Pancreas (tissue), 10 donors: ENCODE measurements at regions not wholly inside any gene's neighbourhood (a gene's known extent, or its start where the extent isn't known, plus 50 kb on each side); places are given as distances from the start of the nearest gene placed in this dataset.

ENCODE experiments used
- ATAC-seq, 4 donors: fragments of 200-7000 bp; cut with Tn5 transposase; one replicate each; pipeline versions ENCODE4 v1.8.0 to v1.9.1; 2020; ENCODE audit warnings: mild to moderate bottlenecking in 4 of 4, moderate library complexity in 4 of 4
- DNase-seq, 6 donors: peaks; one replicate each; pipeline ENCODE4 v3.0.0-alpha.2; 2020
- FAIRE-seq: peaks from 2 replicates; lab custom pipeline; 2012; peaks lifted over from hg19 to GRCh38; lab: Jason Lieb, UNC
- H3K27ac ChIP-seq, 4 donors: fragments of 200-600 bp; sonication (generic); 1 replicate in 3 of 4; 2 replicates in 1 of 4; pipeline versions ENCODE4 v1.5.0 to v1.8.0; 2020
- H3K27me3 ChIP-seq, 4 donors: fragments of 200-600 bp; one replicate each; pipeline ENCODE4 v1.8.0; 2021
- H3K36me3 ChIP-seq, 3 donors: fragments of 200-600 bp; sonication (generic) in 1 of 3; one replicate each; pipeline versions ENCODE4 v1.5.0 to v1.8.0; 2020 to 2021
- H3K4me1 ChIP-seq, 3 donors: fragments of 200-600 bp; one replicate each; pipeline ENCODE4 v1.8.0; 2021
- H3K4me3 ChIP-seq, 4 donors: fragments of 200-600 bp; sonication (generic) in 2 of 4; one replicate each; pipeline versions ENCODE4 v1.5.0 to v1.8.0; 2020 to 2021
- H3K9me3 ChIP-seq, 4 donors: fragments of 200-600 bp; one replicate each; pipeline ENCODE4 v1.8.0; 2021
- WGBS, 2 donors: extraction: QIAGEN DNeasy Blood & Tissue Kit; methylation state at CpG; one replicate each; pipeline ENCODE4 v1.1.7; 2013; 5-methylcytosine and 5-hydroxymethylcytosine counted together
- intact Hi-C, 3 donors: fragments of 100-400 bp; cut with DNase I; formaldehyde crosslinking; loops; one replicate each; pipeline versions ENCODE4 v1.11.1 to v1.14.2; 2022
- TF ChIP-seq, protein P1 (sequence below), 4 donors: fragments of 200-600 bp; sonication (generic) in 3 of 4; IDR thresholded peaks; one replicate each; pipeline versions ENCODE4 v1.5.0 to v1.8.0; 2021; ENCODE audit warnings: antibody characterized with exemption in 4 of 4
- donor health status: healthy with polysubstance abuse.
- donor health status: DM: no; HTN: no; CAD: no; lungs with moderate emphysema.
- donor health status: DM: no; HTN: no; CAD: no.
- donor health status: control.
- donor health status: control.
- donor health status: Bipolar disorder and iron deficiency.
- donor health status: DM: yes; HTN: yes; CAD: no.
- donor health status: DM: no; HTN: no; CAD: no.
- donor health status: DM: no; HTN: no; CAD: no.
- donor health status: DM: yes; HTN: yes; CAD: no.

DNA sequence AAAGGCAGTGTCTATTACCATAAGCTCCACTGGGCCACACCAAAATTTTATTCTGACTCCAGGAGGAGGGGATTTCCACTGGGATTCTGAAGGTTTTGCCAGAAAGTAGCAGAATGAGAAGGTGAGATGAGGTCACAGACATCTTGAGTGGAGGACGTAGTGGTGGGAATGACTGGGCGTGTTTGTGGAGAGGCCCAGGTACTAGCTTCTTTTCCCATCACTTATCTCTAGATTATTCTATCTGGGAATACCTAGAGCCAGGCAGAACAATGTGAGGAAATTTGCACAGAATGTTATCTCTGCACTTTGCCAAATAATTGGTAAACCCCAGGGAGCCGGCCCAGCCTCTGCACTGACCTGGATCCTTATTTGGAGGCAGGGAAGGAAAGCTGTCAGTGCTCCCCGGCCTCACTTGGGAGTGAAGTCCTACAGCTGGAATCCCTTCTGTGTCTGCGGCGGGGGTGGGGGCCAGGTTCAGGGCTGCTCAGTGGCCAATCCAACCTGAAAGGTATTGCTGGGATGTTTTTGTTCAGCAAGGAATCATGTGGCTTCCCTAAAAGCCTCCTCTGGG lies 129.4 kb downstream of the C12orf75 start:
- Histone ChIP-seq H3K4me3 (no peak overlapping the region), H3K27ac (no peak overlapping the region), H3K9me3 (no peaks in the 10 kb centered on the region), H3K36me3 (no peaks in the 10 kb centered on the region), H3K27me3 (no peaks in the 10 kb centered on the region), H3K4me1 (no peaks in the 10 kb centered on the region)
- DNase-seq, result no peak
- 61 to 64% methylated on average over 6 of the region's 6 CpGs for WGBS, 2 donors
- intact Hi-C loops, result no loop called here
- no peak for FAIRE-seq
- TF ChIP-seq, protein P1, sequence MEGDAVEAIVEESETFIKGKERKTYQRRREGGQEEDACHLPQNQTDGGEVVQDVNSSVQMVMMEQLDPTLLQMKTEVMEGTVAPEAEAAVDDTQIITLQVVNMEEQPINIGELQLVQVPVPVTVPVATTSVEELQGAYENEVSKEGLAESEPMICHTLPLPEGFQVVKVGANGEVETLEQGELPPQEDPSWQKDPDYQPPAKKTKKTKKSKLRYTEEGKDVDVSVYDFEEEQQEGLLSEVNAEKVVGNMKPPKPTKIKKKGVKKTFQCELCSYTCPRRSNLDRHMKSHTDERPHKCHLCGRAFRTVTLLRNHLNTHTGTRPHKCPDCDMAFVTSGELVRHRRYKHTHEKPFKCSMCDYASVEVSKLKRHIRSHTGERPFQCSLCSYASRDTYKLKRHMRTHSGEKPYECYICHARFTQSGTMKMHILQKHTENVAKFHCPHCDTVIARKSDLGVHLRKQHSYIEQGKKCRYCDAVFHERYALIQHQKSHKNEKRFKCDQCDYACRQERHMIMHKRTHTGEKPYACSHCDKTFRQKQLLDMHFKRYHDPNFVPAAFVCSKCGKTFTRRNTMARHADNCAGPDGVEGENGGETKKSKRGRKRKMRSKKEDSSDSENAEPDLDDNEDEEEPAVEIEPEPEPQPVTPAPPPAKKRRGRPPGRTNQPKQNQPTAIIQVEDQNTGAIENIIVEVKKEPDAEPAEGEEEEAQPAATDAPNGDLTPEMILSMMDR (IDR thresholded peaks at IDR 0.05), result no peak
- no peak for ATAC-seq

DNA sequence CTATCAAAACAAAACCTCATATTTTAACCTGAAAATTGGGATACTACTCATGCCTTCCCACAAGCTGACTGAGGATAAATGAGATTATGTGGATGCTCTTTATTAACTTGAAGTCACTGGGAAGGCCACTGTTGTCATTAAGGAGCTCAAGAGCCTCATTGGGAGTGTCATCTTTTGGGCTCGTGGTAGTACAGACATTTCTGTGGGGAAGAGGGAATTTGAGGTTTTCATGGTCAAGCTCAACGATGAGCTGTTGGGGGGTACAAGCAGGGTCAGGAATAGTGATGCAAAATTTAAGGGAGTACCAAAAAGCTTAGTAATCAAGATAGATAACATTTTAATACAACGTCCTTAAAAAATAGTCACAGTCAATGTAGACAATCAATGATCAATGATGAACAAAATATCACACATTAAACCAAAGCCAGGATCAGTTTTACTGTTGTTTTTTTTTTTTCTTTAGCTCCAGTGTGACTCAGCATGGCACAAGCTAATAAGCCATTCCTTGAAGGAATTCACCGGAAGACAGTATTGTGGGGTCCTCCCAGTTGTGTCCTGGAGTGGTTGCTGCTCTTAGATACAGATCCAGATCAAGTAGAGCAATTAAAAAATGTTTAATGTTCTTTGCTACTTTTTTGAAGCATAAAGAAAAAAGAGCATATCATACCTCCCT lies 130.9 kb downstream of the C12orf75 start:
- H3K27me3 ChIP-seq, result no peaks in the 10 kb centered on the region
- no peaks in the 10 kb centered on the region for H3K9me3 ChIP-seq
- DNase-seq (no peak), FAIRE-seq (no peak), ATAC-seq (no peak)
- H3K4me1 ChIP-seq, result no peaks in the 10 kb centered on the region
- intact Hi-C loops, result no loop called here
- H3K27ac ChIP-seq, result no peak overlapping the region
- TF ChIP-seq, protein P1 (IDR thresholded peaks at IDR 0.05), result no peak
- WGBS, 2 donors, result 66 to 74% methylated on average over 4 of the region's 4 CpGs
- no peaks in the 10 kb centered on the region for H3K36me3 ChIP-seq
- H3K4me3 ChIP-seq, result no peak overlapping the region

DNA sequence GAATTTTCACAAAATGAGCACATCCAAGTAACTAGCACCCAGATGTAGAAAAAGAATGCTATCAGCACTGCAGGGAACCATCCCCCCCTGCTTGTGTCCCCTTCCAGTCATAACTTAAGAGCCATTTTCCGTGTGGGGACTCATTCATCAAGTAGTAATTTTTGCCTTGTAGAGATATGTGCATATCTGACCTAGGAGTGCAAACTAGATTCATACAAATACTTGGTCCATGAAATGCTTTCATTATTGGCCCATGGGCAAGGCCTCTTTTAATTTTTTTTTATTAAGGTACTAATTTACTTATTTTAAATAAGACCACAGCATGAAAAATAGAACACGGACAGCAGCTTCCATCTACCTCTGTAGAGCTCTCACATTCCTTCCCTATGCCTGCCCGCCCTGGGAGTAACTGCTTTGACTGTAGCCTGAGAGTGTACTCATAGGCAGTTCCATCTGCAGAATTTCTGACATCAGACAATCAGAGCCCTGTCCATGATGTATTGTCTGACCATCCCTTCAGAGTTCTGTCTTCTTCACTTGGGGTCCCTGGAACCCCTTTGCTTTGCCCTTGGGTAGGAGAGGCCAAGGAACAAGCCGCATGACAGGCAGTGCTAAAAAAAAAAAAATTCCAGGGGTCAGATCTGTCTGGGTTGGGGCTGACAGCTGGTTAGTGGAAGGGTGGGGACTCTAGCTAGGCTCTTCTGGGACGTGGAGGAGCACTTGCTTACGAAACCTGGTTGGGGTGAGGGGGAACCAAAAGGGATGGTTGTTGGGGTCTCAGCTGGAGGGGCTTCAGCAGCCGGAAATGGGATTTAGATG lies 131.7 kb downstream of the C12orf75 start:
- H3K9me3 ChIP-seq, result no peaks in the 10 kb centered on the region
- DNase-seq (no peak), FAIRE-seq (no peak), ATAC-seq (no peak)
- no peaks in the 10 kb centered on the region for H3K4me1 ChIP-seq
- TF ChIP-seq, protein P1 (IDR thresholded peaks at IDR 0.05), result no peak
- no peak overlapping the region for H3K27ac ChIP-seq
- intact Hi-C loops, result no loop called here
- H3K27me3 ChIP-seq, result no peaks in the 10 kb centered on the region
- no peaks in the 10 kb centered on the region for H3K36me3 ChIP-seq
- 65% methylated on average over 7 of the region's 7 CpGs for whole genome bisulfite sequencing, 2 donors
- H3K4me3 ChIP-seq, result no peak overlapping the region

DNA sequence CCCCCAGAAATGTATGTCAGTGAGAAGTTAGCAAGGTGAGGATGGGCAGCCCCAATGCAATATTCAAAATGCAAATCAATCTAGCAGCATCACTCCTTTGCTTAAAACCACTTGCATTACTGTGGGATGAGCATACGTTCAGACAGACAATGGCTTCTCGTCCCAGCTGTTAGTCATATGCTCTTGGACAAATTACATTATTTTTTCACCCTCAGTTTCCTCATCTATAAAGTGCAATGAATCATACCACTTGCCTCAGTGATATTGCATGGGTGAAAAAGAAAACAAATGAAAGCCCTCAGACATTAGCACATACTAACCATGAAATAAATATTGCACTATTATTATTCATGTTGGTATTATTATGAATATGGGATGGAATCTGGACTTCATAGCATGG lies 132.3 kb downstream of the C12orf75 start:
- TF ChIP-seq, protein P1 (IDR thresholded peaks at IDR 0.05), result no peak
- no peaks in the 10 kb centered on the region for H3K9me3 ChIP-seq
- 77 to 91% methylated on average over 2 of the region's 2 CpGs for WGBS, 2 donors
- DNase-seq (no peak), FAIRE-seq (no peak), ATAC-seq (no peak)
- no peaks in the 10 kb centered on the region for H3K4me1 ChIP-seq
- no peaks in the 10 kb centered on the region for H3K27me3 ChIP-seq
- no peaks in the 10 kb centered on the region for H3K36me3 ChIP-seq
- no peak overlapping the region for H3K27ac ChIP-seq
- intact Hi-C loops, result no loop called here
- no peak overlapping the region for H3K4me3 ChIP-seq
